Testis (tissue), 2 donors: ENCODE measurements at regions not wholly inside any gene's neighbourhood (a gene's known extent, or its start where the extent isn't known, plus 50 kb on each side); places are given as distances from the start of the nearest gene placed in this dataset.

ENCODE experiments used
- CTCF ChIP-seq, 3 experiments: fragments of 450-650 bp in 2 of 3; fragments of 200-600 bp in 1 of 3; sonication (generic) in 1 of 3; IDR thresholded peaks; one replicate each; pipeline ENCODE4 v1.5.1; 2016 to 2019; ENCODE audit warnings: antibody characterized with exemption in 3 of 3, mild to moderate bottlenecking in 2 of 3, moderate library complexity in 1 of 3
- POLR2A ChIP-seq: fragments of 450-650 bp; IDR thresholded peaks from one replicate; pipeline ENCODE4 v1.6.1; 2017; ENCODE audit warnings: antibody characterized with exemption, mild to moderate bottlenecking, moderate library complexity

DNA sequence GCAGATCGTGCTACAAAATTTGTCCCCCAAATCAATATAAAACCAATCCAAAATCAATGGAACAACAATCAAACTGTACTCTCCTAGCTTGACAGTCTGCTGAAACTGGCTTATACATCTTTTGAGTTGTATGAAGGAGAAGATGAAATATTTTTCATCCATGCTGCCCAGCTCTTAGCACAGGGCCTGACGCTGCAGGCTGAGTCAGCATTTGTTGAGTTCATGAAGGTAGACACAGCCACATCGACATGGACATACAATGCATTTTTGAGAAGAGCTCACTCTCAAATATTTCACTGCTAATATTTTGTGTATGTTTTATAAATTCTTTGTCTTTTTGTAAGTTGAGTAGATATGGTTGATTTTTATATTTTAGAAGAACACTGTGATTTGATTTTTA is 327.3 kb downstream of the OTOL1 start:
- TF ChIP-seq CTCF (IDR thresholded peaks at IDR 0.05), result no peak
- no peak for TF ChIP-seq POLR2A
